ENCODE measurements at regions not wholly inside any gene's neighbourhood (a gene's known extent, or its start where the extent isn't known, plus 50 kb on each side); places are given as distances from the start of the nearest gene placed in this dataset.
"Not testable (repeated sequence)": the region's sequence is repeated elsewhere in the genome, so short reads cannot be mapped to it uniquely, and the experiment has no call there.

GRCh38 chr19:22515435-22515834 lies 93.3 kb upstream of the ZNF98 start:
- Histone ChIP-seq H3K27ac (ENCODE audit: low read length) (no peak overlapping the region), H3K9me3 (ENCODE audit: control insufficient read depth, low read depth, low read length) (peaks cover 57% of the 10 kb centered on the region), H3K27me3 (ENCODE audit: control insufficient read depth, insufficient read depth, low read length) (no peaks in the 10 kb centered on the region), H3K36me3 (ENCODE audit: control insufficient read depth, low read depth, low read length) (no peaks in the 10 kb centered on the region), H3K4me1 (ENCODE audit: control insufficient read depth, low read depth, low read length) (no peaks in the 10 kb centered on the region), H3K4me3 (ENCODE audit: low read length) (no peak overlapping the region), H3K9ac (ENCODE audit: low read length) (no peak overlapping the region)

- H3K27ac ChIP-seq (ENCODE audit: low read length), result no peak overlapping the region
- H3K9ac ChIP-seq (ENCODE audit: low read length), result no peak overlapping the region
- H3K36me3 ChIP-seq (ENCODE audit: control insufficient read depth, low read depth, low read length), result no peaks in the 10 kb centered on the region
- H3K4me1 ChIP-seq (ENCODE audit: control insufficient read depth, low read depth, low read length), result no peaks in the 10 kb centered on the region
- no peaks in the 10 kb centered on the region for H3K27me3 ChIP-seq (ENCODE audit: control insufficient read depth, insufficient read depth, low read length)
- H3K4me3 ChIP-seq (ENCODE audit: low read length), result no peak overlapping the region
- H3K9me3 ChIP-seq (ENCODE audit: control insufficient read depth, low read depth, low read length), result peaks cover 69% of the 10 kb centered on the region
Observed at GRCh38 chr19:22503524-22503923, 81.4 kb upstream of the ZNF98 start.

GRCh38 chr19:22502766-22503165 lies 80.6 kb upstream of the ZNF98 start:
- Histone ChIP-seq H3K36me3 (ENCODE audit: control insufficient read depth, low read depth, low read length) (no peaks in the 10 kb centered on the region), H3K9me3 (ENCODE audit: control insufficient read depth, low read depth, low read length) (peaks cover 66% of the 10 kb centered on the region), H3K9ac (ENCODE audit: low read length) (no peak overlapping the region), H3K27ac (ENCODE audit: low read length) (no peak overlapping the region), H3K27me3 (ENCODE audit: control insufficient read depth, insufficient read depth, low read length) (no peaks in the 10 kb centered on the region), H3K4me1 (ENCODE audit: control insufficient read depth, low read depth, low read length) (no peaks in the 10 kb centered on the region), H3K4me3 (ENCODE audit: low read length) (no peak overlapping the region)

GRCh38 chr19:22498831-22499430 lies 76.8 kb upstream of the ZNF98 start:
- peaks cover 75% of the 10 kb centered on the region for H3K9me3 ChIP-seq (ENCODE audit: control insufficient read depth, low read depth, low read length)
- H3K9ac ChIP-seq (ENCODE audit: low read length); H3K27me3 ChIP-seq (ENCODE audit: control insufficient read depth, insufficient read depth, low read length); H3K4me3 ChIP-seq (ENCODE audit: low read length); H3K27ac ChIP-seq (ENCODE audit: low read length); H3K4me1 ChIP-seq (ENCODE audit: control insufficient read depth, low read depth, low read length); H3K36me3 ChIP-seq (ENCODE audit: control insufficient read depth, low read depth, low read length): not testable (repeated sequence)

GRCh38 chr19:22491746-22492145 lies 69.6 kb upstream of the ZNF98 start:
- Histone ChIP-seq H3K36me3 (ENCODE audit: control insufficient read depth, low read depth, low read length) (no peaks in the 10 kb centered on the region), H3K4me1 (ENCODE audit: control insufficient read depth, low read depth, low read length) (no peaks in the 10 kb centered on the region), H3K9ac (ENCODE audit: low read length) (no peak overlapping the region), H3K4me3 (ENCODE audit: low read length) (no peak overlapping the region), H3K27me3 (ENCODE audit: control insufficient read depth, insufficient read depth, low read length) (no peaks in the 10 kb centered on the region), H3K9me3 (ENCODE audit: control insufficient read depth, low read depth, low read length) (peaks cover 84% of the 10 kb centered on the region), H3K27ac (ENCODE audit: low read length) (no peak overlapping the region)

- not testable (repeated sequence) for H3K27me3 ChIP-seq (ENCODE audit: control insufficient read depth, insufficient read depth, low read length); H3K27ac ChIP-seq (ENCODE audit: low read length); H3K36me3 ChIP-seq (ENCODE audit: control insufficient read depth, low read depth, low read length); H3K9ac ChIP-seq (ENCODE audit: low read length); H3K4me3 ChIP-seq (ENCODE audit: low read length); H3K4me1 ChIP-seq (ENCODE audit: control insufficient read depth, low read depth, low read length)
- H3K9me3 ChIP-seq (ENCODE audit: control insufficient read depth, low read depth, low read length), result peaks cover 77% of the 10 kb centered on the region
Observed at GRCh38 chr19:22483514-22483913, 61.4 kb upstream of the ZNF98 start.

GRCh38 chr19:22472180-22472637 lies 50.1 kb upstream of the ZNF98 start:
- H3K9me3 ChIP-seq (ENCODE audit: control insufficient read depth, low read depth, low read length), result peaks cover 82% of the 10 kb centered on the region
- H3K27ac ChIP-seq (ENCODE audit: low read length), result no peak overlapping the region
- no peaks in the 10 kb centered on the region for H3K36me3 ChIP-seq (ENCODE audit: control insufficient read depth, low read depth, low read length)
- no peak overlapping the region for H3K9ac ChIP-seq (ENCODE audit: low read length)
- no peak overlapping the region for H3K4me3 ChIP-seq (ENCODE audit: low read length)
- H3K27me3 ChIP-seq (ENCODE audit: control insufficient read depth, insufficient read depth, low read length), result no peaks in the 10 kb centered on the region
- H3K4me1 ChIP-seq (ENCODE audit: control insufficient read depth, low read depth, low read length), result no peaks in the 10 kb centered on the region
